Body of pancreas (tissue), 4 donors: ENCODE measurements at regions not wholly inside any gene's neighbourhood (a gene's known extent, or its start where the extent isn't known, plus 50 kb on each side); places are given as distances from the start of the nearest gene placed in this dataset.

ENCODE experiments used
- ATAC-seq: fragments of 150-250 bp; one replicate; pipeline ENCODE4 v1.9.1; 2016
- DNase-seq, 4 donors: peaks; one replicate each; pipeline ENCODE4 v3.0.0-alpha.2; 2019
- H3K27ac ChIP-seq, 4 donors: fragments of 200-600 bp; sonication (generic); 1 replicate in 3 of 4; 2 replicates in 1 of 4; pipeline versions ENCODE4 v1.5.1 to v1.6.1; 2016 to 2019; ENCODE audit warnings: mild to moderate bottlenecking in 1 of 4, mixed read lengths in 1 of 4, moderate library complexity in 1 of 4
- H3K27me3 ChIP-seq, 2 donors: fragments of 200-600 bp; sonication (generic); one replicate each; pipeline ENCODE4 v1.6.0; 2016; ENCODE audit warnings: mild to moderate bottlenecking in 1 of 2
- H3K36me3 ChIP-seq, 2 donors: fragments of 200-600 bp; sonication (generic); replicated peaks in 1 of 2; 2 replicates each; pipeline ENCODE4 v1.5.1; 2016; ENCODE audit warnings: low read depth in 2 of 2; ENCODE audit not compliant: insufficient read depth in 1 of 2
- H3K4me1 ChIP-seq: fragments of 200-600 bp; sonication (generic); one replicate; pipeline ENCODE4 v1.6.0; 2016
- H3K4me3 ChIP-seq, 2 donors: fragments of 200-600 bp; sonication (generic); 1 replicate in 1 of 2; 2 replicates in 1 of 2; pipeline ENCODE4 v1.5.1; 2016 to 2019
- H3K9me3 ChIP-seq, 3 donors: fragments of 200-600 bp; sonication (generic); 1 replicate in 2 of 3; 2 replicates in 1 of 3; pipeline ENCODE4 v1.5.1; 2016
- POLR2A ChIP-seq, 3 donors: fragments of 450-650 bp; IDR thresholded peaks; one replicate each; pipeline ENCODE4 v1.6.1; 2016; ENCODE audit warnings: antibody characterized with exemption in 3 of 3, mild to moderate bottlenecking in 2 of 3
- WGBS, 2 donors: methylation state at CpG; one replicate each; pipeline ENCODE4 v1.1.5; 2017; 5-methylcytosine and 5-hydroxymethylcytosine counted together
- intact Hi-C: fragments of 100-400 bp; cut with DNase I; formaldehyde crosslinking; loops from one replicate; pipeline ENCODE4 v1.15.1; 2023
- TF ChIP-seq, protein P1 (sequence below), 7 experiments: fragments of 450-650 bp in 4 of 7; fragments of 200-600 bp in 3 of 7; sonication (generic) in 3 of 7; IDR thresholded peaks; one replicate each; pipeline ENCODE4 v1.5.1; 2016 to 2019; ENCODE audit warnings: antibody characterized with exemption in 7 of 7

DNA sequence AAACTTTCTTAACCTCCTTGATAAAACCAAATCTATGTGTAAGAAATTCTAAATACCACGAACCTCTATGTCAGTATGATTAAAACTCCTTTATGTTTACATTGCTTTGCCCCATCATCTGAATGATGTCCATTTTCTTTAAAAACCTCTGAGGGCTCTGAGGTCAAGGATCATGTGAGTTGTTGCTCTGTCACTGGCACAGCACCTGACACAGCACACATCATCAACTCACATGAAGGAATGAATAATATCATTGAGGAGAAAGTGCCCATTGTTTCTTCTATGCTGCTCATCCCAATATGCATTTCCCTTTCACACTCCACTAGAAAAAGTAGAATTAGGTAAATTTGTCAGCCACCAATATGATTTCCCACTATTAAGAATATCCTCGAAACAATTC lies 1178.7 kb upstream of the NRXN1 start:
- no peak overlapping the region for H3K27ac ChIP-seq
- H3K4me1 ChIP-seq: no peaks in the 10 kb centered on the region
- ATAC-seq (no peak), DNase-seq (no peak)
- H3K27me3 ChIP-seq: no peaks in the 10 kb centered on the region
- no peak overlapping the region for H3K4me3 ChIP-seq
- H3K36me3 ChIP-seq: no peaks in the 10 kb centered on the region
- 58 to 75% methylated on average over 2 of the region's 2 CpGs for WGBS, 2 donors
- intact Hi-C loops: no loop called here
- no peak for TF ChIP-seq POLR2A (IDR thresholded peaks at IDR 0.05)
- TF ChIP-seq, protein P1, sequence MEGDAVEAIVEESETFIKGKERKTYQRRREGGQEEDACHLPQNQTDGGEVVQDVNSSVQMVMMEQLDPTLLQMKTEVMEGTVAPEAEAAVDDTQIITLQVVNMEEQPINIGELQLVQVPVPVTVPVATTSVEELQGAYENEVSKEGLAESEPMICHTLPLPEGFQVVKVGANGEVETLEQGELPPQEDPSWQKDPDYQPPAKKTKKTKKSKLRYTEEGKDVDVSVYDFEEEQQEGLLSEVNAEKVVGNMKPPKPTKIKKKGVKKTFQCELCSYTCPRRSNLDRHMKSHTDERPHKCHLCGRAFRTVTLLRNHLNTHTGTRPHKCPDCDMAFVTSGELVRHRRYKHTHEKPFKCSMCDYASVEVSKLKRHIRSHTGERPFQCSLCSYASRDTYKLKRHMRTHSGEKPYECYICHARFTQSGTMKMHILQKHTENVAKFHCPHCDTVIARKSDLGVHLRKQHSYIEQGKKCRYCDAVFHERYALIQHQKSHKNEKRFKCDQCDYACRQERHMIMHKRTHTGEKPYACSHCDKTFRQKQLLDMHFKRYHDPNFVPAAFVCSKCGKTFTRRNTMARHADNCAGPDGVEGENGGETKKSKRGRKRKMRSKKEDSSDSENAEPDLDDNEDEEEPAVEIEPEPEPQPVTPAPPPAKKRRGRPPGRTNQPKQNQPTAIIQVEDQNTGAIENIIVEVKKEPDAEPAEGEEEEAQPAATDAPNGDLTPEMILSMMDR (IDR thresholded peaks at IDR 0.05): no peak
- H3K9me3 ChIP-seq: no peaks in the 10 kb centered on the region

DNA sequence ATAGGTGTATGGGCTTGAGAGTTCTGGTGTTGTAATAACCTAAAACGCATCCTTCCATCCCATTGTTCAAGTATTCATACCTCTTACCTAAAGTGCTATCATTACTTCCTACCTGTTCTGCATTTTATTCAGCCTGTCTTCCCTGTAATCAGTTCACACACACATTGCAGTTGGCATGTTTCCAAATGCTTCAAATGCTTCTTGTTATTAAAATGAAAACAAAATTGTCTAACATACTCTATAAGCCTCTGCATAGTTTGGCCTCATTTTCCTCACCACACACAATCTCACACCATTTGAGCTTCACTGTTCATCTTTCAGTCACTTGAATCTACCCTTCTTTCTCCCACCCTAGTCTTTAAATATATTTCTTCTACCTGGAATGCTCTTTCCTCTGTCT lies 1178.2 kb upstream of the NRXN1 start:
- H3K9me3 ChIP-seq: no peaks in the 10 kb centered on the region
- TF ChIP-seq, protein P1 (IDR thresholded peaks at IDR 0.05): no peak
- TF ChIP-seq POLR2A (IDR thresholded peaks at IDR 0.05): no peak
- H3K27ac ChIP-seq: no peak overlapping the region
- 67 to 70% methylated on average over 1 of the region's 1 CpG for WGBS, 2 donors
- no peaks in the 10 kb centered on the region for H3K4me1 ChIP-seq
- no peak overlapping the region for H3K4me3 ChIP-seq
- intact Hi-C loops: no loop called here
- H3K36me3 ChIP-seq: no peaks in the 10 kb centered on the region
- ATAC-seq (no peak), DNase-seq (no peak)
- no peaks in the 10 kb centered on the region for H3K27me3 ChIP-seq

DNA sequence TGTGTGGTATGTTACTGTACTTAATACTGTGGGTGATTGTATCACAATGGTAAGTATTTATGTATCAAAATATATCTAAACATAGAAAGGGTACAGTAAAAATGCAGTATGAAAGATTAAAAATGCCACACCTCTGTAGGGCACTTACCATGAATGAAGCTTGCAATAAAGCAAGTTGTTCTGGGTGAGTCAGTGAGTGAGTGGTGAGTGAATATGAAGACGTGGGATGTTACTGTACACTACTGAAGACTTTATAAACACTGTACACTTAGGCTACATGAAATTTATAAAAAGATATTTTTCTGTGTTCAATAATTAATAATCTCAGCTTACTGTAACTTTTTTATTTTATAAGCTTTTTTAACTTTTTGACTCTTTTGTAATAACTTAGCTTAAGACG lies 1162.4 kb upstream of the NRXN1 start:
- no peak for ATAC-seq
- H3K27ac ChIP-seq: no peak overlapping the region
- H3K4me1 ChIP-seq: no peaks in the 10 kb centered on the region
- TF ChIP-seq, protein P1 (IDR thresholded peaks at IDR 0.05): no peak
- no peak for TF ChIP-seq POLR2A (IDR thresholded peaks at IDR 0.05)
- WGBS, 2 donors: 82 to 84% methylated on average over 2 of the region's 2 CpGs
- H3K36me3 ChIP-seq: no peaks in the 10 kb centered on the region
- no peaks in the 10 kb centered on the region for H3K27me3 ChIP-seq
- no peak for DNase-seq
- no peak overlapping the region for H3K4me3 ChIP-seq
- no peaks in the 10 kb centered on the region for H3K9me3 ChIP-seq
- intact Hi-C loops: no loop called here

DNA sequence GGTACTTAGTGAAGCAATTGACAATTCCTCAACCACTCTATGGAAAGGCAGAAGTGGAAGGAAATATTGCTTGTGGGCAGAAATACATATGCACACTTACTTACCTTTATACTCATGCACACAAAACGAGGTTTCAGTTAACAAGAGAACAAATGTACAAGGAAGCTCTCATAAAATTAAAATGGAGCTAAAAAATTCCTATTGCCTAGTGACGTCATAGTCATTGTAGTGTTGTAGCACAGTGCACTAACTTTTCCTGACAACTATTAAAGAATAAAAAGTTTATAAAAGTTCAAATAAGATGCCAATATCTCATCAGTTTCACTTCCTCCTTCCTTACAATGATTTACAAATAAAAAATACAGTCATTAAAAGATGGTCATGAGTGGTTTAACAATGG lies 1161.9 kb upstream of the NRXN1 start:
- Histone ChIP-seq H3K27ac (no peak overlapping the region), H3K4me3 (no peak overlapping the region), H3K27me3 (no peaks in the 10 kb centered on the region), H3K36me3 (no peaks in the 10 kb centered on the region), H3K9me3 (no peaks in the 10 kb centered on the region), H3K4me1 (no peaks in the 10 kb centered on the region)
- TF ChIP-seq, protein P1 (IDR thresholded peaks at IDR 0.05): no peak
- TF ChIP-seq POLR2A (IDR thresholded peaks at IDR 0.05): no peak
- intact Hi-C loops: no loop called here
- 50 to 61% methylated on average over 2 of the region's 2 CpGs for WGBS, 2 donors
- ATAC-seq (no peak), DNase-seq (no peak)

DNA sequence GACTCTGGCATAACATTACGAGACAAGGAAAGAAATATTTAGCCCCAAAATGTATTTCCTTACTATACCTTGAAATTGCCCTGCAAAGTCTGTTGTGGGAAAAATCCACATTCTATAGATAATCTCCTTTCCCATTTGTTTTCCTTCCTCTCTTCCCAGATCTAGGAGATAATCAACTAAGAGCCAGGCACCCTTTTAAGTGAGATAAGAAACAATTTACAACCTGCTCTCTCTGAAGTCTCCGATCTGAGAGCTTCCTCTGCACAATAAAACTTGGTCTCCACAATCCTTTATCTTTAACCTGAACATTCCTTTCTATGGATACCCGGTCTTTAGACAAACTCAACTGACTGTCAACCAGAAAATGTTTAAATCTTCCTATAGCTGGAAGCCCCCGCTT lies 1160.7 kb upstream of the NRXN1 start:
- no peak overlapping the region for H3K27ac ChIP-seq
- no peaks in the 10 kb centered on the region for H3K9me3 ChIP-seq
- no peaks in the 10 kb centered on the region for H3K27me3 ChIP-seq
- intact Hi-C loops: no loop called here
- H3K36me3 ChIP-seq: no peaks in the 10 kb centered on the region
- 31 to 43% methylated on average over 4 of the region's 4 CpGs for WGBS, 2 donors
- ATAC-seq: no peak
- no peak overlapping the region for H3K4me3 ChIP-seq
- DNase-seq: no peak
- no peaks in the 10 kb centered on the region for H3K4me1 ChIP-seq
- no peak for TF ChIP-seq POLR2A (IDR thresholded peaks at IDR 0.05)
- TF ChIP-seq, protein P1 (IDR thresholded peaks at IDR 0.05): no peak
